HG02943 (cell line): ENCODE measurements at regions not wholly inside any gene's neighbourhood (a gene's known extent, or its start where the extent isn't known, plus 50 kb on each side); places are given as distances from the start of the nearest gene placed in this dataset.

Experiments used
- ATAC-seq: cut with Tn5 transposase; IDR thresholded peaks from one replicate; pipeline ENCODE4 v1.9.1; 2021; ENCODE audit warnings: mild to moderate bottlenecking, low read depth, moderate library complexity; ENCODE audit not compliant: unreplicated experiment

- no peak for ATAC-seq
Observed at GRCh38 chr6:21420146-21420878, 173.2 kb upstream of the SOX4 start.

GRCh38 chr6:21420926-21421325 is 172.6 kb upstream of the SOX4 start:
- no peak for ATAC-seq

- no peak for ATAC-seq
Observed at GRCh38 chr6:21423106-21423854, 170.3 kb upstream of the SOX4 start.

- no peak for ATAC-seq
Observed at GRCh38 chr6:21426841-21427490, 166.6 kb upstream of the SOX4 start.

DNA sequence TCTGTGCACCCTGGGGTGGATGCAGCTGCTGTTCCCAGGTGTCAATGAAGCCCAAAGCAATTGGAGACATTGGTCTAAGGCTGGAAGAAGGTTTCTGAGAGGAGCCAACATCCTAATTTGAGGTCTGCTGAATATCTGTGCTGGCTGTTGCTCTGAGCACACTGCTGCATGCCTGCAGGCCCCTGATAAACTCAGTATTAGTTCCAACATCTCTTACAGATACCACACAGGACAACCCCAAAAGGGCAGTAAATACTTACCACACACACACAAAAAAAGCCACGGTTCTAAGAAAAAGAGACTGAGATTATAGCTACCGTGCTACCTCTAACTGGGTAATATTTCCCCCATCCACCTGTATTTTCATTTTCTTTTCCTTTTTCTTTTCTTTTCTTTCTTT is 164.3 kb upstream of the SOX4 start:
- no peak for ATAC-seq

DNA sequence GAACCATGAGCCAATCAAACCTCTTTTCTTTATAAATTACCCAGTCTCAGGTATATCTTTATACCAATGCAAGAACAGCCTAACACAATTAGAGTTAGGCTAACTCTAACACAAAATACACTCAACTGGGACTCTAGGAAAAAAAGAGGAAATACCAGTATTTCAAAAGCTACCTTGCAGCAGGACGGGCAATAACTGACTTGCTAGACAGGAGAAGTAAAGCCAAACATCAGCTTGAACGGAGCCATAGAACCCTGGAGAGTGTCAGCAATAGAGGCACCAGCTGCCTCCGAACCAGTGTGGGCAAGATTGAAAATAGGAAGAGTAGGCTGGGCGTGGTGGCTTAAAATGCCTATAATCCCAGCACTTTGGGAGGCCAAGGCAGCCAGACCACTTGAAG is 162.0 kb upstream of the SOX4 start:
- ATAC-seq, result no peak

- no peak for ATAC-seq
Observed at GRCh38 chr6:21436625-21437024, 156.9 kb upstream of the SOX4 start.

GRCh38 chr6:21437581-21437980 is 156.0 kb upstream of the SOX4 start:
- ATAC-seq, result no peak

DNA sequence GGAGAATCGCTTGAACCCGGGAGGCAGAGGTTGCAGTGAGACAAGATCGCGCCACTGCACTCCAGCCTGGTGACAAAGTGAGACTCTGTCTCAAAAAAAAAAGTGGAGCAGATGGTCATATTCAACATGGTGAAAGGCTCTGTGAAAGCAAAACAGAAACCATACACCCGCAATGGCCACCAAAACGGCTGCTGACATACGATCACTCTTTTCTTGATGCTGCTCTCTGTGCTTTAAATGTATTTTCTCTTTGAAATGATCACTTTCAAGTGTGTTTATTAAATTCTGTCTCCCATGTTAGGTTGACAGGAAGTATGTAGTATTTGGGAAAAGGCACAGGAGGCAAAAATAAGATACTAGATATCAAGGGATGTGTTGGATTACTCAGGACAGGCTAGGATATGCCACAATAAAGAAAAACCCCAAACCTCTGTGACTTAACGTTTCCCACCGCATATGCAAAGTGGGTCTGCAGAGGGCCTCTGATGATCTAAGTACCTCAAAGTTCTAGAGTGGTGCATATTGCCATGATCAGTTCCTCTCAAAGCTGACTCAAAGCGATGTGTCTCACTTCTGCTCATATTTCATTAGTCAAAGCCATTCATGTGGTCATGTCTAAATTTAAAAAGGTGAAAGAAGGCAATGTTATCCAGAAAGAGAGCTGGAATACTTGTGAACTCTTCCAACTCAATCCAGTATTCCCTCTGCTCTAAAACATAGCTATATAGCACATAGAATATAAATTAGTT is 155.1 kb upstream of the SOX4 start:
- ATAC-seq, result peak; percentile 98

- ATAC-seq, result peak; percentile 55
Observed at GRCh38 chr6:21438986-21439352, 154.6 kb upstream of the SOX4 start.

GRCh38 chr6:21441386-21441785 is 152.2 kb upstream of the SOX4 start:
- no peak for ATAC-seq

DNA sequence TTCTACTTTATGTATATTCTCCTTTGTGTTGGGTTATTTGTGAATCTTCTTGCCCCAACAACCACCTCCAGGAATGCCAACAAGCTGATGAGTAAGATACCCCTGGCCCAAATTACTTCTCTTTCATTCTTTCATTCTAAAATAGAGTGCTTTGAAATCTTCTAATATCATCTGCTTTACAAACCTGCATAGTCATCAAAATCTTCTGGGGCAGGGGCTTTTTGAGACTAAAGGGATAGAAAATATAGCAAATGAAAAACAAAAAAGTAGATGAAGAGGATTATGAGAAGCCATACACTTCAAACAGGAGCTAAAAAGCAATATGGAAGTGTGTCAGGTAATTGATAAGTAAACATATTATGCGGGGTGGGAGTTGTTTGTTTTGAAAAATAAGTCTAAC is 150.7 kb upstream of the SOX4 start:
- no peak for ATAC-seq

GRCh38 chr6:21444711-21445260 is 148.8 kb upstream of the SOX4 start:
- ATAC-seq, result no peak

DNA sequence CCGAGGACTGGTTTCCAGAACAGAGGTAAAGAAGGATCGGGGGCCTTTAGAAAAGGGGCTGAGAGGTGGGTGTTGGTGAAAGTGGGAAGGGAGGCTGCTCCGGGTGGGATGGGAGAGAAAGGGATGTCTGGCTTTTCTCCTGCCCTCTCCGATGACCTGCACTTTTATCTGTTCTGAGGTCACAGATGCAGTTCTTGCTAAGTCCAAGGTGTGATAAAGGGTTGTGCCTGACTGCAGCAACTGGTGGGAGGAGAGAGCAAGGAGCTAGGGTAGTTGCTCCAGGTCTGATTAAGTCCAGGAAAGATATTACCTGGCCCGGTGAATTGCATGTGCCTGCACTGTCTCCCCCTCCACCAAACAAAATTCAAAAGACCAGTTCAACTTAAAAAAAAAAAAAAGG is 145.6 kb upstream of the SOX4 start:
- no peak for ATAC-seq

GRCh38 chr6:21448485-21449109 is 145.0 kb upstream of the SOX4 start:
- ATAC-seq, result no peak

GRCh38 chr6:21450149-21450548 is 143.4 kb upstream of the SOX4 start:
- ATAC-seq, result no peak

- ATAC-seq, result no peak
Observed at GRCh38 chr6:21450628-21451027, 142.9 kb upstream of the SOX4 start.

GRCh38 chr6:21451546-21452013 is 142.0 kb upstream of the SOX4 start:
- ATAC-seq, result no peak

- no peak for ATAC-seq
Observed at GRCh38 chr6:21454262-21454661, 139.3 kb upstream of the SOX4 start.

DNA sequence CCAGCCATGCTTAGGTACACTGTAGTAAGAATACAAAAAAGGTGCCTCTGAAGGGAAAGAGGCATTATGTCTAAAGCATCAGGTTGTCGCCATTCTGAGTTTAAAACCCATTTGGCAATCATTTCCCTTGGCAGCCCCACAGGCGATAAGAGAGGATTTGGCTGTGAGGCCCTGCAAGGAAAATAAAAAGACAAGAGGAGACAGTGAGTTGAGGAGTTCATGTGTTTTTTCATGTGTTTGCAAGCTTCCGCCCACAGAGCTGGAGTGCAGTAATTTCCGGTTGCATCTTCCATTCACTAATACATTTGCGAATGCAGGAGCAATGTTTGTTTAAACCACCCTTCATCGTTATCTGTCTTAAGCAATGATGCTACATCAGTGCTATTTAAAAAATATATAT is 138.5 kb upstream of the SOX4 start:
- ATAC-seq, result no peak
